A549 (cell line): ENCODE measurements at regions not wholly inside any gene's neighbourhood (a gene's known extent, or its start where the extent isn't known, plus 50 kb on each side); places are given as distances from the start of the nearest gene placed in this dataset.

Experiments
- CTCF ChIP-seq: fragments of >200 bp; sonication (Bioruptor Twin); formaldehyde crosslinking; IDR thresholded peaks from 3 replicates; pipeline ENCODE4 v1.5.1; 2016
- ELK1 ChIP-seq: fragments of 150-350 bp; IDR thresholded peaks from 2 replicates; pipeline ENCODE4 v1.6.1; 2014; ENCODE audit warnings: low read depth, mild to moderate bottlenecking, low read length
- EP300 ChIP-seq, 2 experiments: fragments of >200 bp; sonication (Bioruptor Twin); formaldehyde crosslinking; IDR thresholded peaks; 2 replicates in 1 of 2; 3 replicates in 1 of 2; pipeline ENCODE4 v1.6.1; 2016 to 2017
- HDAC2 ChIP-seq: fragments of 200-600 bp; sonication (generic); IDR thresholded peaks from 2 replicates; pipeline ENCODE4 v1.6.1; 2016
- JUN ChIP-seq, 2 experiments: fragments of >200 bp; sonication (Bioruptor Twin); formaldehyde crosslinking; IDR thresholded peaks; 2 replicates in 1 of 2; 3 replicates in 1 of 2; pipeline ENCODE4 v1.6.1; 2016 to 2017
- MAX ChIP-seq: IDR thresholded peaks from 2 replicates; pipeline ENCODE4 v1.6.1; 2012
- NR3C1 ChIP-seq: fragments of >200 bp; sonication (Bioruptor Twin); formaldehyde crosslinking; IDR thresholded peaks from 3 replicates; pipeline ENCODE4 v1.6.1; 2017
- PHF8 ChIP-seq: fragments of 200-600 bp; sonication (generic); IDR thresholded peaks from 2 replicates; pipeline ENCODE4 v1.6.1; 2016; ENCODE audit warnings: low read depth, mild to moderate bottlenecking, antibody characterized with exemption, moderate library complexity, borderline replicate concordance
- POLR2A ChIP-seq: IDR thresholded peaks from 2 replicates; pipeline ENCODE4 v1.6.1; 2012; ENCODE audit warnings: mild to moderate bottlenecking, low read length
- RAD21 ChIP-seq, 2 experiments: fragments of >200 bp in 1 of 2; sonication (Bioruptor Twin) in 1 of 2; formaldehyde crosslinking in 1 of 2; IDR thresholded peaks in 1 of 2; conservative IDR thresholded peaks in 1 of 2; 2 replicates in 1 of 2; 3 replicates in 1 of 2; pipeline ENCODE4 v1.6.1; 2012 to 2018; ENCODE audit warnings: inconsistent platforms in 1 of 2
- REST ChIP-seq: fragments of 200-600 bp; sonication (generic); IDR thresholded peaks from 2 replicates; pipeline ENCODE4 v1.6.1; 2016; ENCODE audit warnings: antibody characterized with exemption, mild to moderate bottlenecking, moderate library complexity
- SMC3 ChIP-seq: fragments of >200 bp; sonication (Bioruptor Twin); formaldehyde crosslinking; IDR thresholded peaks from 3 replicates; pipeline ENCODE4 v1.6.1; 2018; ENCODE audit warnings: inconsistent platforms
- USF2 ChIP-seq: fragments of 450-650 bp; IDR thresholded peaks from 2 replicates; pipeline ENCODE4 v1.6.1; 2014; ENCODE audit warnings: antibody characterized with exemption
- ZSCAN20 ChIP-seq: fragments of 250-450 bp; sonication (Bioruptor Pico); IDR thresholded peaks from 2 replicates; pipeline ENCODE4 v1.8.0; 2022; ENCODE audit warnings: mild to moderate bottlenecking, moderate library complexity

- TF ChIP-seq SMC3: no peak
- no peak for TF ChIP-seq POLR2A
- TF ChIP-seq CTCF: no peak
- TF ChIP-seq USF2: no peak
- TF ChIP-seq ZSCAN20 (CRISPR knock-in tag): no peak
- no peak for TF ChIP-seq NR3C1
- TF ChIP-seq JUN (IDR thresholded peaks at IDR 0.05): no peak
- no peak for TF ChIP-seq RAD21 (conservative IDR thresholded peaks at IDR 0.05 in 1 of 2, IDR thresholded peaks at IDR 0.05 in 1 of 2)
- no peak for TF ChIP-seq EP300 (IDR thresholded peaks at IDR 0.05)
- TF ChIP-seq ELK1: no peak
- TF ChIP-seq PHF8: no peak
- no peak for TF ChIP-seq REST
- TF ChIP-seq HDAC2: no peak
- TF ChIP-seq MAX: no peak
These were observed 1185.1 kb upstream of the C9orf72 start for GRCh38 chr9:28758341-28758740.
